GM18870 (cell line): ENCODE measurements at regions not wholly inside any gene's neighbourhood (a gene's known extent, or its start where the extent isn't known, plus 50 kb on each side); places are given as distances from the start of the nearest gene placed in this dataset.

Experiments used
- ATAC-seq: cut with Tn5 transposase; IDR thresholded peaks from one replicate; pipeline ENCODE4 v1.9.1; 2021; ENCODE audit warnings: moderate library complexity; ENCODE audit not compliant: unreplicated experiment

DNA sequence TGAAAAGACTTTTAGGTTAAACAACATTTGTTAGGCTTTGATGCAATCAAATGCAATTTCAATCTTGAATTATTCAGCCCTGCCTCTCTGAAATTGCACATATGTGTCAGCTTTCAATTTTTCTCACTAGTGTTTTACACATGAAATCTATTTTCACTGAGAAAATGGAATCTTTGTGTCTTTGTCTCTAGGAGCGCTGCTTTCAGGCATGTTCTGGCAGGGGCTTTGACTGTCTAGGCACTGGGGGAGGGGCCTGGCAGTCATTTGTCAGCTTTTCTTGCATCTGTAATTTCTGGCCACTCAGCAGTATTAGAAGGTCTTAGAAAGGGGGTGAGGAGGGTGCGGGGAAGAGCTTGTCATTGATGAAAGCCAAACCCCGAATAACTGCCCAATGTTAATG is 264.4 kb downstream of the PTPRC start:
- no peak for ATAC-seq

GRCh38 chr1:198903621-198904020 is 264.8 kb downstream of the PTPRC start:
- ATAC-seq: no peak

DNA sequence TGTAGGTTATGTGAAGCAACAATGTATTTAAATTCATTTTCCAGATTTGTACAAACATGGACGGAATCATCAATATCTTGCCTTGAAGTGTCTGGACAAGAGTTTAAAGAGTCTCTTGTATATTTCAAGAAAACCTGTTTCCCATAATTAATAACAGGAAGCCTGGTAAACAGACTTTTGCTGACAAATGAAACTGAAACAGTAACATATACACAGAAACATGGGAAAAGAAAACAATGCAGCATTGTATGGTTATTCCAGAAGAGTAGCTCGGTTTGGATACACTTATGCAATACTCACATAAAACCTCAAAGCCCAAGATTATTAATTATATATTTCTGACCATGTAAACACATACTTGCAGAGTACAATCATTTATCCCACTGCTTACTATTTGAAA is 265.5 kb downstream of the PTPRC start:
- no peak for ATAC-seq

- peak; percentile 72 for ATAC-seq
Observed at GRCh38 chr1:198906739-198907422, 268.0 kb downstream of the PTPRC start.

DNA sequence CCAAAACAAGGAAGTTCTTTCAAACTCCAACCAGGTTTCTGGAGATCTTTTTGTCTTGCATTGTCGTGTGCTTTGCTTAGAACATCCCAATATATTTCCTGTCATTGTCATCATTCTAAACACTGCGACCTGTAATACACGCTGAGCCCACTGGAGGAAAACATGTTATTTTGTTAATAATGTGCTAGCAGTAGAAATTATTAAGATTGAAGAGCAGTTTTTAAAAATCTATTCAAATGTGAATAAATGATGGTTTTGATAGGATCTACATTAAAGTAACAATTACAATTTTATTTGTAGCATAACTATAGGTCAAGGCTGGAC is 268.5 kb downstream of the PTPRC start:
- peak; percentile 39 for ATAC-seq

GRCh38 chr1:198908995-198909394 is 270.2 kb downstream of the PTPRC start:
- no peak for ATAC-seq

GRCh38 chr1:198909973-198910372 is 271.1 kb downstream of the PTPRC start:
- no peak for ATAC-seq

DNA sequence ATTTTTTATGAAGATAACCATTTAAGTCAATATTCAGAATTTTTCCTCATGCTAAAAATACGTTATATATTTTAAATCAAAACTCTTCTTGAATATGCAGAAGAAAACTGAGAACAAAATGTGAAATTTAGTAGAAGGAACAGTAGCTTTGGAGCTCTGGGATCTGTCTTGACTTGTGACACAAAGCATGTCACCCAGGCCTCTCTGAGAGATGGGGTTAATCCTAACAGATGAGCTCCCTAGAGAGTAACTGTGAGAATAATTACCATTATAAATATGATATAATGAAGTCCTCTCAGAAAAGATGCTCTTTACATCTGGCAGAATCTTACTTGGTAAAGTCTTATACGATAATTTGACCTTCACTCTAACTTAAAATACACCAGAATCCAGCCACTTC is 272.0 kb downstream of the PTPRC start:
- no peak for ATAC-seq

GRCh38 chr1:198912046-198912445 is 273.2 kb downstream of the PTPRC start:
- ATAC-seq: no peak

- ATAC-seq: no peak
Observed at GRCh38 chr1:198913667-198914066, 274.8 kb downstream of the PTPRC start.

GRCh38 chr1:198915327-198916231 is 276.7 kb downstream of the PTPRC start:
- no peak for ATAC-seq

DNA sequence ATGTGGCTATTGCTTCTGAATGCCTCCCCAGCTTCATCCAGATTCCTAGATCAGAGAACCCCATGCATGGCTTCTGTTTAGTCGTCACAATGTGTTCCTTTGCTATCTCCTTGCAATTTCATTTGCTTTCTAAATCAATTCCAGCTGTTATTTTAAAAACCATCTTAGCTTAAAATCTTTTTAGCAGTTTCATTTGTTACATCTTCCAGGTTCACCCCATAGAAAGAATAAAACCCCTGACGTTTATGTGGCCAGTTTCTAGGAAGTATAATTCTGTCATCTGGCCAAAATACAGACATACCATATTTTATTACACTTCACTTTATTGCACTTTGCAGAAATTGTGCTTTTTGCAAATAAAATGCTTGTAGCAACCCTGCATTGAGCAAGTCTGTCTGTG is 278.4 kb downstream of the PTPRC start:
- ATAC-seq: no peak

DNA sequence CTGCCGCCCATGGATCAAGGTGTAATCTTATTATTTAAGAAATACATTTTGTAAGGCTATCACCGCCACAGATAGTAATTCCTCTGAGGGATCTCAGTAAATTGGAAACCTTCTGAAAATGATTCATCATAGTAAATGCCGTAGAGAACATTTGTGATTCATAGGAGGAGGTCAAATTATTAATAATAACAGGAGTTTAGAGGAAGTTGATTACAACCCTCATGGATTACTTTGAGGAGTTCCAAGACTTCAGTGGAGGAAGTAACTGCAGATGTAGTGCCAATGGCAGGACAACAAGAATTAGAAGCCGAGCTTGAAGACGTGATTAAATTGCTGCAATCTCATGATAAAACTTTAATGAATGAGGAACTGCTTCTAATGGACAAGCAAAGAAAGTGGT is 280.1 kb downstream of the PTPRC start:
- ATAC-seq: no peak

DNA sequence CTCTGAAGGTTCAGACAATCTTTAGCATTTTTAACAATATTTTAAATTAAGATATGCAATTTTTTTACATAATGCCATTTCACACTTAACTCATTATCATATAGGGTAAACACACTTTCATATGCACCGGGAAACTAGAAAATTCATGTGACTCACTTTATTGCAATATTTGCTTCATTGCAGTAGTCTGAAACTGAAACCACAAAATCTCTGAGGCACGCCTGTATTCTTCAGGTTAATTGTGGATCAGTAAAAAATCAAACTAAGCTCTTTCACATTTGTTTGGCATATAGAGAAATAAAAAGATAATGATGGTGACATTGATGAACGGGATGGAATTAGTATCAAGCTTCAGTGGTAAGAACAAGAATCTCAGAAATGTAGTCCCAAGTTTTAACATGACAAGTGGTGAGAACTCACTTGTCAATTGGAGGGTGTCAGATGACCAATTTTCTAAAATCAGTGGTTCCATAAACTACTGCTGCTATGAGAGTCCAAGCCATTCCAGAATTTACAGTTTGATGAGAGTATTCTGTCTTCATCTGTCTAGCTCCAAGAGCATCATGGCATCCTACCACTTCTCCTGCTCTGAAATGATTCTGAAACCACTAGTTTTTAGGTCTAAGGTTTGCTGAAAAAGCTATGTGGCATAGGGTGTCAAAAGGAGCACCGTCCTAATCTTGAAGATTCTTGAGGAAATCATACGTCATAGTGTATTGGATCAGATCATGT is 281.0 kb downstream of the PTPRC start:
- ATAC-seq: peak; percentile 52

DNA sequence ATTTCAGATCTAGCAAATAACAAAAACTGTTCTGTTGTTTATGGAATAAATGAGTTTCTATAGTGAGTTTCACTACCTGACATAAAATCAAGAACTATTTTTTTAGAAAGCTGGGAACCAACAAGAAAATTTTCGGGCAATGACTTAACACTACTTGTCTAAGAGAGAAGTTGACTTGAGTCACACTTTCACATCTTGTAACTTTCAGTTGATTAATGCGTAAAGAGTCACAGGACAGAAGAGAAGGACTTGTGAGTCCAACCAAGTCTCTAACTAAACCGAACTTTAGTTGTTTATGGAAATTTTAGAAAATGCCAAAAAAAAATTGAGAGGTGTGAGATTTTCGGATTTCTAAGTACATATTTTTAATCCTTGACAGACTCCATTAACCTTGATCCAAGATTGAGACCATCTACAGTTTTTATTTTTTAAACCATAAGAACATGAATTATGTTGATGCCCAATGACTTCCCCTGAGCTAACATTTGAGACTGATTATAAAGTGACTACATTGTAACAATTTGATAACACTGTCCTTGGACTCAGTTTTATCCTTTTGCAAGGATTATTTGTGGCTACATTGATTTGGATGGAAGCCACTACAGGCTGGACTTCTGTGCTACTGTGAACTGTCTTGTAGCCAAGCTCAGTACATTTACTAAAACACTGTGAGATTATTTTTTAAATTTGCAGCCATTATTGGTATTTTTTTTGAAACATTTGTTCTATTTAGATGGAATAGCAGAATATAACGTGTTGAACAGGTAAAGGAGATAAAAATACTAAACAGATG is 284.0 kb downstream of the PTPRC start:
- peak; percentile 63 for ATAC-seq

- ATAC-seq: no peak
Observed at GRCh38 chr1:198923993-198924392, 285.2 kb downstream of the PTPRC start.

DNA sequence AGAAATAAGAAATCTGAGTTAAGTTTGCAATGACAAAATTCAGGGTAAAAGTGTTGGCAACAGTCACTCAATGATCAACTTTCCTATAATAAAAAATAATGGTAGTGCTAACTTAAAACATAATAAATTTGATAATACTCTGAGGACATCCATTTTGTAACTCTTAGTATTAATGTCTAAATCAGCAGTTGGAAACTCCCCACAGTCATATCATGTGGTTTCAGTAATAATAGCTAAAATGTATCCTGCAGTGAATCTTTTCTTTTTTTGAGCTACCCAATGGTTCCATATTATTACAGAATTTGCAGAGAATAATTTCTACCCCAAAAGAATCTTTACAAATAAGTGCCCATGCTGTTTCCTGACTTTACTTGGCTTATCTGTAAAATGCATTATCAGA is 286.7 kb downstream of the PTPRC start:
- ATAC-seq: no peak

GRCh38 chr1:198927129-198927528 is 288.3 kb downstream of the PTPRC start:
- ATAC-seq: no peak

DNA sequence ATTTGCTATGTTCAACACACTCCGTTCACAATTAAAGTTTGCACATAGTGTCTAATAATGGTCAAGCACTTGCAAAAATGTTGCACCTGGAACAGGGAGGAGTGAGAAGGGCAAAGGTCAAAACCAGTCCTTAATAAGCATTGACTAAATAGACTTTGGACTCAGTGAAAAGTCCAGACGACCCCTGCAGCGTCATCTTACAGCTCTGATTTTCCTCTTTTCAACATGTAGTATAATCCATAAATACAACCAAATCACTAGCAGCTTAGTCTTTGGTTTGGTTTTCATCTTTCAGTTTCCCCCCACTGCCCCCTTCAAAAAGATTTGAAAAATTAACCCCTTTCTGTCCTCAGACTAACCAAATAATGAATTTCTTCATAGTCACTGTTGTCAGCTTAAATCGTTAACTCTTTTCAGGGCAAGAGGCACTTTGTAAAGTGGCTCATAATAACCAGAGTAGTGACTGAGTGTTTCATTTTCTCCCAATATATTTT is 290.3 kb downstream of the PTPRC start:
- peak; percentile 38 for ATAC-seq

GRCh38 chr1:198929961-198930599 is 291.2 kb downstream of the PTPRC start:
- ATAC-seq: peak; percentile 38
